ENCODE measurements at regions not wholly inside any gene's neighbourhood (a gene's known extent, or its start where the extent isn't known, plus 50 kb on each side); places are given as distances from the start of the nearest gene placed in this dataset.

DNA sequence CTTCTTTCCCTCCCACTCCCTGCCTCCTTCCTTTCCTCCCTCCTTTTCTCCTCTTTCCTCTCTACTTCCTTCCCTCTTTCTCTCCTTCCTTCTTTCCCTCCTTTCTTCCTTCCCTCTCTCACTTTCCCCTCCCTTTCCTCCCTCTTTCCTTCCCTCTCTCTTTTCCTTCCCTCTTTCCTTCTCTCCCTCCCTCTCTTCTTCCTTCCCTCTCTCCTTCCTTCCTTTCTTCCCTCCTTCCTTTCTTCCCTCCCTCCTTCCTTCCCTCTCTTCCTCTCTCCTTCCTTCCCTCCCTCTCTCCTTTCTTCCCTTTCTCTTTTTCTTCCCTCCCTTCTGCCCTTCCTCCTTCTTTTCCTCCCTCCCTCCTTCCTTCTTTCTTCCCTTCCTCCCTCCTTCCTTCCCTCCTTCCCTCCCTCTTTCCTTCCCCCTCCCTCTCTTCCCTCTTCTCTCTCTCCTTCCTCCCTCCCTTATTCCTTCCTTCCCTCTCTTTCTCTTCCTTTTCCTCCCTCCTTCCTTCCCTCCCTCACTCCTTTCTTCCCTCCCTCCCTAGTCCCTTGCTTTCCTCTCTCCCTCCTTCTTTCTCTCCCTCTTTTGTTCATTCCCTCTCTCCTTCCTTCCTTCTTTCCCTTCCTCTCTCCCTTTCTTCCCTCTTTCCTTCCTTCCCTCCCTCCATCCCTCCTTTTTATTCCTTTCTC lies 443.9 kb downstream of the ZNF536 start:
- Histone ChIP-seq H3K27me3 (ENCODE audit: control insufficient read depth, insufficient read depth, low read length) (peaks cover 2% of the 10 kb centered on the region), H3K4me1 (ENCODE audit: control insufficient read depth, insufficient read depth, low read length, poor library complexity, severe bottlenecking) (no peaks in the 10 kb centered on the region), H3K4me3 (ENCODE audit: low read depth, low read length) (no peak overlapping the region), H3K27ac (ENCODE audit: insufficient read depth, low read length, poor library complexity, severe bottlenecking) (no peak overlapping the region), H3K9me3 (ENCODE audit: control insufficient read depth in 2 of 2, low read length in 2 of 2) (no peaks in the 10 kb centered on the region), H3K36me3 (ENCODE audit: control insufficient read depth, insufficient read depth, low read length) (no peaks in the 10 kb centered on the region)
- no peak overlapping the region for H3K4me3 Mint-ChIP-seq
- no peak for DNase-seq
- no peaks in the 10 kb centered on the region for H3K36me3 Mint-ChIP-seq
- no peaks in the 10 kb centered on the region for H3K27me3 Mint-ChIP-seq
- ATAC-seq (ENCODE audit: low read depth in 2 of 2) = no peak
- peaks cover 2 to 7% (median 4%) of the 10 kb centered on the region in 7 donors for H3K9me3 Mint-ChIP-seq
- H3K27ac Mint-ChIP-seq = no peak overlapping the region
- no peaks in the 10 kb centered on the region for H3K4me1 Mint-ChIP-seq

DNA sequence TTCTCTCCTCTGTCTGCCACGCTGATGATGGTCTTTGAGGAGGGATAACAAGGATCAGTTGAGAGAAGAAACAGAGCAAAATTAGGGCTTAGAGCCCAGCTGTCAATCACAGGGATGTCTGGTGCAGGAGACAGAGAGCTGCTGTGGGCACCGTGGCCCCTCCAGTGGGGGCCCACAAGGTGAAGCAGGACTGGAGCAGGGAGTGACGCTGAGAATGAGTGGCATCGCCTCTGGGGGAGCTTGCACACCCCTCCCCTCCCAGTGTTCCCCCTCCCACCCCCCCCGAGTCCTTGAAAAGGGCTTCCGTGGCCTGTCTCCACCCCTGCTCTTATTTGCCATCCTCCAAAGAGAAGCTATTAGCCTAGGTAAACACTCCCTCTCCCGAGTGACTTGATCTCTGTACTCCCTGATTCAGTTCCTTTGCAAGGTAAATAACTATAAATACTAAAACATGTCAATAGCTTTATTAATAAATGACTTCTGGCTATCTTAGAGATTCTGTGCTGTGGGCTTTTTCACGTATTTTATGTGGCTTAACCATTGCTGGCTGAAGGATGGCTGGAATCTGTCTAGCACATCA lies 440.0 kb downstream of the ZNF536 start:
- no peaks in the 10 kb centered on the region for H3K36me3 Mint-ChIP-seq
- H3K9me3 ChIP-seq (ENCODE audit: control insufficient read depth in 2 of 2, low read length in 2 of 2) = no peaks in the 10 kb centered on the region
- H3K36me3 ChIP-seq (ENCODE audit: control insufficient read depth, insufficient read depth, low read length) = no peaks in the 10 kb centered on the region
- H3K27ac ChIP-seq (ENCODE audit: insufficient read depth, low read length, poor library complexity, severe bottlenecking) = no peak overlapping the region
- DNase-seq = no peak
- H3K27me3 ChIP-seq (ENCODE audit: control insufficient read depth, insufficient read depth, low read length) = peaks cover 1% of the 10 kb centered on the region
- H3K9me3 Mint-ChIP-seq = peaks cover 2 to 5% (median 4%) of the 10 kb centered on the region in 7 donors
- H3K4me1 ChIP-seq (ENCODE audit: control insufficient read depth, insufficient read depth, low read length, poor library complexity, severe bottlenecking) = no peaks in the 10 kb centered on the region
- H3K4me3 ChIP-seq (ENCODE audit: low read depth, low read length) = no peak overlapping the region
- no peaks in the 10 kb centered on the region for H3K27me3 Mint-ChIP-seq
- no peaks in the 10 kb centered on the region for H3K4me1 Mint-ChIP-seq
- no peak for ATAC-seq (ENCODE audit: low read depth in 2 of 2)
- H3K4me3 Mint-ChIP-seq = no peak overlapping the region
- no peak overlapping the region for H3K27ac Mint-ChIP-seq

DNA sequence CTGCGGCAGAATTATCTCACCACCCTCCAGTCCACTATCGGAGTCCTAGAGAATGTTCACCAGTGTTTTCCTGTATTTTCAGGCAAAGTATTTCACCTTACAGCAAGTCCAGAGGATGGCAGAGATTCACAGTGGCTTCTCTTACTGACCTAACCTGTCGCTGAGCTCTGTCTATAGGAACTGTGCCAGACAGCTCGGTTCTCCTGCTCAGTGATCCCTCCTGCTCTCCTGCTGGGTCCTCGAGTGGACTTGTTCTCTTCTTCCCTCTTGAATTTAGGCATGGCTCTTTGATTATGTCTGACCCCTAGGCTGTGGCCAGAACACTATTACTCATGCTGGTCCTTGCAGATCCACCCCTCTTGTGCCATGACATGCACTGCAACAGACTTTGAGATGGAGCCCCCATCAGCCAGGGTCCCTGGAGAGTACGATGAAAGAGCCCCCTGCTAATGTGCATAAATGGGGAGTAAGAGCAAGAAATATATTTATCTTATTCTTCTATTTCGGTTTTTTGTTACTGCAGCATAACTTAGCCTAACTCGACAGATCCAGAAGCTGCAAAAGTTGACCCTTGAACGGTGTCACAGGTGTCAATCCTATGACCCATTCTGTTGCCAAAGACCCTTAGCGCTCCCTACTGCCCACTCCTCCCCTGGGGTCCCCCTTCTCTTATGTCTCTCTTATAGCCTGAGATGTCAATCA lies 439.4 kb downstream of the ZNF536 start:
- Histone ChIP-seq H3K4me3 (ENCODE audit: low read depth, low read length) (no peak overlapping the region), H3K36me3 (ENCODE audit: control insufficient read depth, insufficient read depth, low read length) (no peaks in the 10 kb centered on the region), H3K27me3 (ENCODE audit: control insufficient read depth, insufficient read depth, low read length) (peaks cover 1% of the 10 kb centered on the region), H3K9me3 (ENCODE audit: control insufficient read depth in 2 of 2, low read length in 2 of 2) (no peaks in the 10 kb centered on the region), H3K27ac (ENCODE audit: insufficient read depth, low read length, poor library complexity, severe bottlenecking) (no peak overlapping the region), H3K4me1 (ENCODE audit: control insufficient read depth, insufficient read depth, low read length, poor library complexity, severe bottlenecking) (no peaks in the 10 kb centered on the region)
- DNase-seq = no peak
- no peak overlapping the region for H3K27ac Mint-ChIP-seq
- H3K9me3 Mint-ChIP-seq = peaks cover 2 to 5% (median 4%) of the 10 kb centered on the region in 7 donors
- no peak for ATAC-seq (ENCODE audit: low read depth in 2 of 2)
- H3K4me3 Mint-ChIP-seq = no peak overlapping the region
- no peaks in the 10 kb centered on the region for H3K4me1 Mint-ChIP-seq
- H3K27me3 Mint-ChIP-seq = no peaks in the 10 kb centered on the region
- no peaks in the 10 kb centered on the region for H3K36me3 Mint-ChIP-seq

DNA sequence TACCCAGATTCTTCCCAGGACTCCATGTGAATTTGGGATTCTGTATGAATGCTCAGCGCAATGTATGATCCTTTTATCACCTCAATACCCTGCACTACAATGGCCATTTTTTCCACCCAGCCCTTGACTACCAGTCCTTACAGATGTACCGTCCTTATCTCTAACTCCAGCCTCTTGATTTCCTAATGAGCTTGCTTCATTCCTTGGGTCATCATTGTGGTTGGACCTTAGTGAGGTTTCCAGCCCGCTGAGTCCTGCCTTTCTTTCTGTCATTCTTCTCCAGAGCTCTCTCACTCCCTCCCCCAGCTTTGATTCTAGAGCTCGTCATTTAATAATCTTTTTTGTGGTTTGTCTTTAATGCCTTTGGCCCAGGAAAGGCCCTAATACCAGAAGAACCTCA lies 438.5 kb downstream of the ZNF536 start:
- Histone ChIP-seq H3K4me1 (ENCODE audit: control insufficient read depth, insufficient read depth, low read length, poor library complexity, severe bottlenecking) (no peaks in the 10 kb centered on the region), H3K27me3 (ENCODE audit: control insufficient read depth, insufficient read depth, low read length) (peaks cover 1% of the 10 kb centered on the region), H3K4me3 (ENCODE audit: low read depth, low read length) (no peak overlapping the region), H3K36me3 (ENCODE audit: control insufficient read depth, insufficient read depth, low read length) (no peaks in the 10 kb centered on the region), H3K9me3 (ENCODE audit: control insufficient read depth in 2 of 2, low read length in 2 of 2) (no peaks in the 10 kb centered on the region), H3K27ac (ENCODE audit: insufficient read depth, low read length, poor library complexity, severe bottlenecking) (no peak overlapping the region)
- H3K27ac Mint-ChIP-seq = no peak overlapping the region
- H3K9me3 Mint-ChIP-seq = peaks cover 2 to 5% (median 4%) of the 10 kb centered on the region in 7 donors
- DNase-seq = no peak
- no peaks in the 10 kb centered on the region for H3K4me1 Mint-ChIP-seq
- no peaks in the 10 kb centered on the region for H3K36me3 Mint-ChIP-seq
- H3K27me3 Mint-ChIP-seq = no peaks in the 10 kb centered on the region
- no peak overlapping the region for H3K4me3 Mint-ChIP-seq
- ATAC-seq (ENCODE audit: low read depth in 2 of 2) = no peak

DNA sequence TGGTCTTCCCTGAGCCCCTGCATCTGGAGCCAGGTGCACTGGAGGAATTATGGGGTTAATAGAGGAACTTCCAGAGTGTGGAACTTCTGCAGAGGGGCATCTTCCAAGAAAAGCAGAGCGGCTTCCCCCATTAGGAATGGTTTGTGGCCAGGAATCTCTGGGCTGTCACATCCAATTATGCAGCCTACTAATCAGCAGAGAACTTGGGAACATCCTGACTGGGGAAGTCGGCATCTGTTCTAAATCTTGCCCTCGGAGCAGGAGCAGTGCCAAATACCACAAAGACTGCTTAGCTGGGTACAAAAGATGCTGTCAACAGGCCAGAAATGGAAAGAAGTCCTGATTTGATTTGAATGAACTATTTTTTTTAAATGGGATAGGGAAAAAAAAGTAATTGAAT lies 435.1 kb downstream of the ZNF536 start:
- DNase-seq = no peak
- no peak overlapping the region for H3K4me3 ChIP-seq (ENCODE audit: low read depth, low read length)
- no peaks in the 10 kb centered on the region for H3K27me3 Mint-ChIP-seq
- no peak overlapping the region for H3K27ac Mint-ChIP-seq
- H3K36me3 Mint-ChIP-seq = no peaks in the 10 kb centered on the region
- no peaks in the 10 kb centered on the region for H3K4me1 ChIP-seq (ENCODE audit: control insufficient read depth, insufficient read depth, low read length, poor library complexity, severe bottlenecking)
- H3K4me3 Mint-ChIP-seq = no peak overlapping the region
- no peak overlapping the region for H3K27ac ChIP-seq (ENCODE audit: insufficient read depth, low read length, poor library complexity, severe bottlenecking)
- no peaks in the 10 kb centered on the region for H3K9me3 ChIP-seq (ENCODE audit: control insufficient read depth in 2 of 2, low read length in 2 of 2)
- ATAC-seq (ENCODE audit: low read depth in 2 of 2) = no peak
- H3K36me3 ChIP-seq (ENCODE audit: control insufficient read depth, insufficient read depth, low read length) = no peaks in the 10 kb centered on the region
- H3K4me1 Mint-ChIP-seq = peaks cover 0 to 2% (median 0%) of the 10 kb centered on the region in 4 donors
- H3K9me3 Mint-ChIP-seq = peaks cover 0 to 4% (median 0%) of the 10 kb centered on the region in 7 donors
- H3K27me3 ChIP-seq (ENCODE audit: control insufficient read depth, insufficient read depth, low read length) = peaks cover 1% of the 10 kb centered on the region

DNA sequence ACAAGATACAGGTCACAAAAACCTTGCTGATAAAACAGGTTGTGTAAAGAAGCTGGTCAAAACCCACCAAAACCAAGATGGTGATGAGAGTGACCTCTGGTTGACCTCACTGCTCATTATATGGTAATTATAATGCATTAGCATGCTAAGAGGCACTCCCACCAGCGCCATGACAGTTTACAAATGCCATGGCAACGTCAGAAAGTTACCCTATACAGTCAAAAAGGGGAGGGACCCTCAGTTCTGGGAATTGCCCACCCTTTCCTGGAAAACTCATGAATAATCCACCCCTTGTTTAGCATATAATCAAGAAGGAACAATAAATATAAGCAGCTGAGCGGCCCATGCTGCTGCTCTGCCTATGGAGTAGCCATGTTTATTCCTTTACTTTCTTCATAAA lies 434.1 kb downstream of the ZNF536 start:
- Mint-ChIP-seq H3K9me3 (peaks cover 0 to 3% (median 0%) of the 10 kb centered on the region in 7 donors), H3K36me3 (no peaks in the 10 kb centered on the region), H3K4me1 (peaks cover 0 to 2% (median 0%) of the 10 kb centered on the region in 4 donors), H3K4me3 (no peak overlapping the region), H3K27me3 (no peaks in the 10 kb centered on the region), H3K27ac (no peak overlapping the region)
- Histone ChIP-seq H3K9me3 (ENCODE audit: control insufficient read depth in 2 of 2, low read length in 2 of 2) (no peaks in the 10 kb centered on the region), H3K27me3 (ENCODE audit: control insufficient read depth, insufficient read depth, low read length) (peaks cover 1% of the 10 kb centered on the region), H3K36me3 (ENCODE audit: control insufficient read depth, insufficient read depth, low read length) (no peaks in the 10 kb centered on the region), H3K4me3 (ENCODE audit: low read depth, low read length) (no peak overlapping the region), H3K27ac (ENCODE audit: insufficient read depth, low read length, poor library complexity, severe bottlenecking) (no peak overlapping the region), H3K4me1 (ENCODE audit: control insufficient read depth, insufficient read depth, low read length, poor library complexity, severe bottlenecking) (no peaks in the 10 kb centered on the region)
- no peak for ATAC-seq (ENCODE audit: low read depth in 2 of 2)
- no peak for DNase-seq

DNA sequence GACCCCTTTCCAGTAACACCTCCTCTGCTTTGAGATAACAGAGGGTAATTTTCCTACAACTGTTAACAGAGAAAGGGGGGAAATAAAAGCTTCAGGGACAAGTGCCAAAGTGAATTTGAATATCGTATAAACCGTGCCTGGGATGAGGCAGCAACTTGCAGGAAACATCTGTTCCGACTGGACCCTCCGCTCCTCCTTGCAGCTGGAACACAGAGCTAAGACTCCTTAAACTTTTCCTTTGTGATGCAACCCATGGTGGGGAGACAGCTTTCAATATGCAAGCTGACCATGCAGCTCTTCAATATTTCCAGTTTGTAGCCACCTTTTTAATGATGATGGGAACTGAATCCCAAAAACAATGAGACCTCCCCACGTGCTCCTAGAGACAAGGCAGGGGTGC lies 432.6 kb downstream of the ZNF536 start:
- peaks cover 0 to 3% (median 0%) of the 10 kb centered on the region in 7 donors for H3K9me3 Mint-ChIP-seq
- H3K9me3 ChIP-seq (ENCODE audit: control insufficient read depth in 2 of 2, low read length in 2 of 2) = no peaks in the 10 kb centered on the region
- H3K27me3 ChIP-seq (ENCODE audit: control insufficient read depth, insufficient read depth, low read length) = no peaks in the 10 kb centered on the region
- no peak for DNase-seq
- H3K27ac ChIP-seq (ENCODE audit: insufficient read depth, low read length, poor library complexity, severe bottlenecking) = no peak overlapping the region
- peaks cover 0 to 2% (median 0%) of the 10 kb centered on the region in 4 donors for H3K4me1 Mint-ChIP-seq
- H3K27ac Mint-ChIP-seq = no peak overlapping the region
- no peaks in the 10 kb centered on the region for H3K4me1 ChIP-seq (ENCODE audit: control insufficient read depth, insufficient read depth, low read length, poor library complexity, severe bottlenecking)
- no peaks in the 10 kb centered on the region for H3K36me3 ChIP-seq (ENCODE audit: control insufficient read depth, insufficient read depth, low read length)
- H3K4me3 Mint-ChIP-seq = no peak overlapping the region
- no peaks in the 10 kb centered on the region for H3K27me3 Mint-ChIP-seq
- ATAC-seq (ENCODE audit: low read depth in 2 of 2) = no peak
- H3K36me3 Mint-ChIP-seq = no peaks in the 10 kb centered on the region
- no peak overlapping the region for H3K4me3 ChIP-seq (ENCODE audit: low read depth, low read length)

Data from CD4-positive, CD25-positive, alpha-beta regulatory T cell (primary cell).